Prostate gland (tissue), 2 donors: ENCODE measurements at regions not wholly inside any gene's neighbourhood (a gene's known extent, or its start where the extent isn't known, plus 50 kb on each side); places are given as distances from the start of the nearest gene placed in this dataset.

ENCODE experiments used
- CTCF ChIP-seq, 4 experiments: fragments of 200-600 bp in 2 of 4; fragments of 450-650 bp in 2 of 4; sonication (generic) in 2 of 4; IDR thresholded peaks; 1 replicate in 3 of 4; 2 replicates in 1 of 4; pipeline ENCODE4 v1.5.1; 2016 to 2019; ENCODE audit warnings: antibody characterized with exemption in 4 of 4, mild to moderate bottlenecking in 2 of 4, moderate library complexity in 2 of 4
- POLR2A ChIP-seq: fragments of 450-650 bp; IDR thresholded peaks from one replicate; pipeline ENCODE4 v1.6.1; 2016; ENCODE audit warnings: antibody characterized with exemption, mild to moderate bottlenecking
- POLR2AphosphoS5 ChIP-seq: sonication (generic); formaldehyde crosslinking; IDR thresholded peaks from one replicate; pipeline ENCODE4 v1.6.1; 2017; ENCODE audit warnings: antibody characterized with exemption

GRCh38 chr3:21105784-21106183 is 645.2 kb downstream of the ZNF385D start:
- TF ChIP-seq POLR2AphosphoS5 (no peak), CTCF (IDR thresholded peaks at IDR 0.05) (no peak), POLR2A (no peak)
